NCI-H146 (cell line): ENCODE measurements at regions not wholly inside any gene's neighbourhood (a gene's known extent, or its start where the extent isn't known, plus 50 kb on each side); places are given as distances from the start of the nearest gene placed in this dataset.

Experiments
- DNase-seq: peaks from one replicate; lab custom pipeline; 2025; lab: John Stamatoyannopoulos, UW

GRCh38 chr2:55101466-55101865, 51.2 kb upstream of the RTN4 start:
- no peak for DNase-seq

DNA sequence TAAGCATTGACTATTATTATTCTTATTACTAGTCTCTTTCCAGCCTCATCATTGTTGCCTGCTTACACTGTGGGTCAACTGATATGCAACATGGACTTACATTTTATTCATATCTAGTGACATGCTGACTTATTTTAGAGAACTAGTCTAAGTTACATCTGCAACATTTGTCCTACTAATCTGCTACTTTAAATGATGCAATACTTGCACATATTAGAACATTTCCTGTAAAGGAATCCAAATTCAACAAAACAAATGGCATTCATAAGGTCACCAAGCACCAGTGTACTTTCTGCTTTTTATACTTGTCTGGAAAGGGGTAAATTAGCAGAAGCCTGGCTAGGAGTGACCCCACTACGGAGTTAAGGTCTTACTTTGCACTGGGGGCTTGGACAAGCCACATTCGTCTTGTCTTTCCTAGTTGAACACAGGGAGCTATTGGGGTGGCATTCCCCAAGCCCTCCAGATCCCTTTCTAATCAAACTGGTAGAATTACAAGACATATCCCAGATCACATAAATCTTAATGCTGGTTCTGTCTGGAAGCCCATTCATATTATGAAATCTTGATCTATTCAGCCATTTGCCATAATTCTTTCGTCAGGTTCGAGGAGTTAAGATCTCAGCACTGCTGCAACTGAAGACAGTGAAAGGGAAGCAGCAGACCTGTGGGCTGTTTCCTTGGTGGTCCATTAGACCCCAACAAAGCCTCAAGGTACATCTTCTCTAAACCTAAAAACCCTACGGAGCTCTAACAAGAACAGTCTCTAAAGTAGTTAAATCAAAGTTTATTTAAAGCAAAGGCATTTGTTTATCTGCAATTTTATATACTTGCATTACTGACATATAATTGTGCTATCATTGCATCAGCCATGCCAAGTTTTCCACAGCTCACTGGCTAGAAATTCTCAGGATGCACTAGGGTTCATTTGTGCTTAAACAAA, 49.9 kb upstream of the RTN4 start:
- DNase-seq: no peak
